ENCODE measurements at regions not wholly inside any gene's neighbourhood (a gene's known extent, or its start where the extent isn't known, plus 50 kb on each side); places are given as distances from the start of the nearest gene placed in this dataset.

DNA sequence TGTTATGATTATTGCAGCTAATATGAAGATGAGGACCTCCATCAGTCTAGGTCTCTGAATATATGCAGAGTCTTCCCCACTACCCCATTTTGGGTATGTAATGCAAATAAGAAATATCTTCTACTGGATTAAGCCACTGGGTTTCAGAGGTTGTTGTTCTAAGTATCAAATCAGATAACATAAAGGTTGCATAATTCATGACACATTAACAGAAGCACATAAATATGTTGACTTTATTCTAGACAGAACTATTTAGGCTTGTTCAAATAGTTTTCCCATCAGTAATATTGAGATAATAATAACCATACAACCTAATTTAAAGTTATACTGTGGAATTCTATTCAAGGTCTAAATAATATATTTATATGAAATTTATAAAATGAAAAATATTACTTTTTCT, 157.1 kb downstream of the ETV1 start:
- no peaks in the 10 kb centered on the region for H3K4me1 ChIP-seq (ENCODE audit: low read length)
- H3K27ac ChIP-seq (ENCODE audit: low read length) = no peak overlapping the region

DNA sequence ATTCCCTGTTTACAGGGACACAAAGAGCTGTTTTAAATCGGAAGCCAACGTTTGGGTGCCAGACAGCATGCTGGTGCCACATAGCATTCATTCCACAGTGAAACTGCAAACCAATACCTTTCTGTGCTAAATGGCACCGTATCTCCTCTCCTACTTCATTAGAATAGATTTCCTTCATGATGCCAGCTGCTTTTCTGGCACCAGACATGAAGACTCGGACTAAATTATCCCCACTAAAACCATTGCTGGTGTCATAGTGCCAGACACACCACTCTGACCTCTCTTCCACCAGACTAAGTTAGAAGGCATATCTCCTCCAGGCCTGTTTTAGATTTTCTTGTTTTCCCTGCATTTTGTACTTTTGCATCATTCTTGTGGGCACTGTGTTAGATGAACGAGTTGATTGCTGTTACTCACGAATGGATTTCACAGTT, 155.1 kb downstream of the ETV1 start:
- TF ChIP-seq, protein P1, sequence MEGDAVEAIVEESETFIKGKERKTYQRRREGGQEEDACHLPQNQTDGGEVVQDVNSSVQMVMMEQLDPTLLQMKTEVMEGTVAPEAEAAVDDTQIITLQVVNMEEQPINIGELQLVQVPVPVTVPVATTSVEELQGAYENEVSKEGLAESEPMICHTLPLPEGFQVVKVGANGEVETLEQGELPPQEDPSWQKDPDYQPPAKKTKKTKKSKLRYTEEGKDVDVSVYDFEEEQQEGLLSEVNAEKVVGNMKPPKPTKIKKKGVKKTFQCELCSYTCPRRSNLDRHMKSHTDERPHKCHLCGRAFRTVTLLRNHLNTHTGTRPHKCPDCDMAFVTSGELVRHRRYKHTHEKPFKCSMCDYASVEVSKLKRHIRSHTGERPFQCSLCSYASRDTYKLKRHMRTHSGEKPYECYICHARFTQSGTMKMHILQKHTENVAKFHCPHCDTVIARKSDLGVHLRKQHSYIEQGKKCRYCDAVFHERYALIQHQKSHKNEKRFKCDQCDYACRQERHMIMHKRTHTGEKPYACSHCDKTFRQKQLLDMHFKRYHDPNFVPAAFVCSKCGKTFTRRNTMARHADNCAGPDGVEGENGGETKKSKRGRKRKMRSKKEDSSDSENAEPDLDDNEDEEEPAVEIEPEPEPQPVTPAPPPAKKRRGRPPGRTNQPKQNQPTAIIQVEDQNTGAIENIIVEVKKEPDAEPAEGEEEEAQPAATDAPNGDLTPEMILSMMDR (IDR thresholded peaks at IDR 0.05; ENCODE audit: low read depth, low read length) = no peak
- no peak for TF ChIP-seq EZH2phosphoT487 (IDR thresholded peaks at IDR 0.05; ENCODE audit: low read depth)
- Histone ChIP-seq H4K20me1 (ENCODE audit: insufficient read depth, low read length) (no peaks in the 10 kb centered on the region), H3K4me3 (ENCODE audit: low read length) (no peak overlapping the region), H3K36me3 (replicated peaks; ENCODE audit: low read depth, low read length) (no peaks in the 10 kb centered on the region), H3K27ac (ENCODE audit: low read length) (no peak overlapping the region), H3K9ac (ENCODE audit: low read length) (no peak overlapping the region), H3K27me3 (ENCODE audit: low read depth, low read length) (no peaks in the 10 kb centered on the region), H2AFZ (ENCODE audit: low read depth, low read length) (no peak overlapping the region), H3K9me3 (ENCODE audit: insufficient read depth, low read length) (no peaks in the 10 kb centered on the region), H3K4me2 (ENCODE audit: low read length) (no peak overlapping the region), H3K4me1 (ENCODE audit: low read length) (no peaks in the 10 kb centered on the region), H3K79me2 (ENCODE audit: low read length) (no peaks in the 10 kb centered on the region)

More for the DNA sequence above, 157.1 kb downstream of the ETV1 start:
- H3K79me2 ChIP-seq (ENCODE audit: low read length) = no peaks in the 10 kb centered on the region
- no peaks in the 10 kb centered on the region for H3K36me3 ChIP-seq (replicated peaks; ENCODE audit: low read depth, low read length)
- H3K4me3 ChIP-seq (ENCODE audit: low read length) = no peak overlapping the region
- no peaks in the 10 kb centered on the region for H4K20me1 ChIP-seq (ENCODE audit: insufficient read depth, low read length)
- no peak overlapping the region for H3K4me2 ChIP-seq (ENCODE audit: low read length)
- TF ChIP-seq, protein P1 (IDR thresholded peaks at IDR 0.05; ENCODE audit: low read depth, low read length) = no peak
- TF ChIP-seq EZH2phosphoT487 (IDR thresholded peaks at IDR 0.05; ENCODE audit: low read depth) = no peak
- H3K9ac ChIP-seq (ENCODE audit: low read length) = no peak overlapping the region
- no peaks in the 10 kb centered on the region for H3K9me3 ChIP-seq (ENCODE audit: insufficient read depth, low read length)
- no peaks in the 10 kb centered on the region for H3K27me3 ChIP-seq (ENCODE audit: low read depth, low read length)
- H2AFZ ChIP-seq (ENCODE audit: low read depth, low read length) = no peak overlapping the region

DNA sequence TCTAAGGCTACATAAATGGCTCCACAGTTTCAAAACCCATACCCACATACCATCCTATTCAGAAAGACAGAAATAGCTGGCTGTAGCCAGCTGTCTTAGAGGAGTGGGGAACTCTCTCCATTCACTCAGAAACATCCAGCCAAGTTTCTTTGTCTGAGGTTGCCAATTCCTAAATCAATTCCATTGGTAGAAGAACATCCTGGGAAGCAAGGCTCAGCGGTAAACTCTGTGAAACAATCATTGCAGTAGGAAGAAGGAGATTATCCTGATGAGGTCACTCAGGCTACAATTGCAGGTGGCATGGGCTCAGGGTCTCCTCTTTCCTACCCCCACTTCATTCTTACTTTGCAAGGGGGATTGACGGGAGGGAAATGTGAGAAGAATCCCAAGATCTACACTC, 154.0 kb downstream of the ETV1 start:
- Histone ChIP-seq H2AFZ (ENCODE audit: low read depth, low read length) (no peak overlapping the region), H3K4me2 (ENCODE audit: low read length) (no peak overlapping the region), H4K20me1 (ENCODE audit: insufficient read depth, low read length) (no peaks in the 10 kb centered on the region), H3K27me3 (ENCODE audit: low read depth, low read length) (no peaks in the 10 kb centered on the region), H3K36me3 (replicated peaks; ENCODE audit: low read depth, low read length) (no peaks in the 10 kb centered on the region), H3K4me1 (ENCODE audit: low read length) (no peaks in the 10 kb centered on the region), H3K4me3 (ENCODE audit: low read length) (no peak overlapping the region), H3K9me3 (ENCODE audit: insufficient read depth, low read length) (no peaks in the 10 kb centered on the region), H3K9ac (ENCODE audit: low read length) (no peak overlapping the region), H3K27ac (ENCODE audit: low read length) (no peak overlapping the region), H3K79me2 (ENCODE audit: low read length) (no peaks in the 10 kb centered on the region)
- TF ChIP-seq EZH2phosphoT487 (IDR thresholded peaks at IDR 0.05; ENCODE audit: low read depth) = no peak
- TF ChIP-seq, protein P1 (IDR thresholded peaks at IDR 0.05; ENCODE audit: low read depth, low read length) = no peak

- Histone ChIP-seq H3K79me2 (ENCODE audit: low read length) (no peaks in the 10 kb centered on the region), H2AFZ (ENCODE audit: low read depth, low read length) (no peak overlapping the region), H3K36me3 (replicated peaks; ENCODE audit: low read depth, low read length) (no peaks in the 10 kb centered on the region), H3K4me2 (ENCODE audit: low read length) (no peak overlapping the region), H3K9ac (ENCODE audit: low read length) (no peak overlapping the region), H3K4me1 (ENCODE audit: low read length) (no peaks in the 10 kb centered on the region), H3K27ac (ENCODE audit: low read length) (no peak overlapping the region), H3K4me3 (ENCODE audit: low read length) (no peak overlapping the region), H3K27me3 (ENCODE audit: low read depth, low read length) (no peaks in the 10 kb centered on the region), H4K20me1 (ENCODE audit: insufficient read depth, low read length) (no peaks in the 10 kb centered on the region), H3K9me3 (ENCODE audit: insufficient read depth, low read length) (no peaks in the 10 kb centered on the region)
- TF ChIP-seq, protein P1 (IDR thresholded peaks at IDR 0.05; ENCODE audit: low read depth, low read length) = no peak
- no peak for TF ChIP-seq EZH2phosphoT487 (IDR thresholded peaks at IDR 0.05; ENCODE audit: low read depth)
Measured at GRCh38 chr7:13839063-13839462, 150.4 kb downstream of the ETV1 start.

Measured in OCI-LY3 (cell line).